PFSK-1 (cell line): ENCODE measurements at regions not wholly inside any gene's neighbourhood (a gene's known extent, or its start where the extent isn't known, plus 50 kb on each side); places are given as distances from the start of the nearest gene placed in this dataset.

ENCODE experiments used
- FOXP2 ChIP-seq: optimal IDR thresholded peaks from 2 replicates; pipeline ENCODE3; 2011; ENCODE audit warnings: borderline replicate concordance, control low read depth, inconsistent platforms; ENCODE audit not compliant: insufficient read depth; ENCODE audit errors: extremely low read length, extremely low read depth
- POLR2AphosphoS5 ChIP-seq: IDR thresholded peaks from 2 replicates; pipeline ENCODE4 v1.6.1; 2012; ENCODE audit warnings: low read depth, mild to moderate bottlenecking, control low read depth, low read length, moderate library complexity
- REST ChIP-seq, 2 experiments: IDR thresholded peaks; 2 replicates each; pipeline versions ENCODE4 v1.6.1 to v1.8.0; 2011 to 2012; ENCODE audit warnings: low read depth in 2 of 2, low read length in 2 of 2, control low read depth in 1 of 2, inconsistent platforms in 1 of 2, mild to moderate bottlenecking in 1 of 2, moderate library complexity in 1 of 2; ENCODE audit not compliant: insufficient read depth in 1 of 2
- SIN3A ChIP-seq: IDR thresholded peaks from 2 replicates; pipeline ENCODE4 v1.6.1; 2012; ENCODE audit warnings: mild to moderate bottlenecking, low read length, moderate library complexity, borderline replicate concordance; ENCODE audit not compliant: insufficient read depth
- TAF1 ChIP-seq: IDR thresholded peaks from 2 replicates; pipeline ENCODE4 v1.6.1; 2012; ENCODE audit warnings: low read length, control low read depth, borderline replicate concordance; ENCODE audit not compliant: insufficient read depth

GRCh38 chr16:79814124-79814523 is 213.6 kb upstream of the MAF start:
- TF ChIP-seq POLR2AphosphoS5 (no peak), TAF1 (no peak), REST (IDR thresholded peaks at IDR 0.05; ENCODE audit: insufficient read depth in 1 of 2, low read depth in 2 of 2, low read length in 2 of 2) (no peak), SIN3A (no peak), FOXP2 (no peak)
